ENCODE measurements at regions not wholly inside any gene's neighbourhood (a gene's known extent, or its start where the extent isn't known, plus 50 kb on each side); places are given as distances from the start of the nearest gene placed in this dataset.
"Not testable (repeated sequence)": the region's sequence is repeated elsewhere in the genome, so short reads cannot be mapped to it uniquely, and the experiment has no call there.

DNA sequence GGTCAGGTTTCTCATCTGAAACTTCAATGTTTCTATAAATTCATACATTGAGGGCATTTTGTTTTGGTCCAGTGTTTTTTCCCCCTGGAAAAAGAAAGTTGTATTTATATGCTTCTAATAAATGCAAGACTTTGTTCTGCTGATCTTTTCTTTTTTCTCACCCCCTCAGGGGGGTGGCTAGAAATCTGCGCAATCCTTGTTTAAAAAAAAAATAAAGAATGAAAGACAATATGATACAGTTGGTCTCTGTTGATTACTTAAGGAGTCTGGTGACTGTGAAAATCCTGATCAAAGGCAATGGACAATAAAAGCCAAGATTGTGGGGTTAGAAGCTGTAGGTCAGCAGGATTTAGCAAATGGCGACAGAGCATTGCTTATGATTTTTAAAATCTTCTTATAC lies 180.5 kb downstream of the KIT start:
- no peak for DNase-seq
- no peak overlapping the region for H3K4me3 ChIP-seq (replicated peaks in 1 of 3; ENCODE audit: low read depth in 2 of 3, low read length in 3 of 3)
- no peaks in the 10 kb centered on the region for H3K36me3 ChIP-seq (replicated peaks in 1 of 2; ENCODE audit: control insufficient read depth in 1 of 2, insufficient read depth in 2 of 2, low read length in 2 of 2)
- no peak overlapping the region for H3K27ac Mint-ChIP-seq
- peaks cover 11% of the 10 kb centered on the region for H3K4me1 Mint-ChIP-seq
- H3K4me1 ChIP-seq (ENCODE audit: control insufficient read depth in 1 of 2, insufficient read depth in 2 of 2, low read length in 2 of 2): no peaks in the 10 kb centered on the region
- no peaks in the 10 kb centered on the region for H3K9me3 Mint-ChIP-seq
- no peak overlapping the region for H3K27ac ChIP-seq (ENCODE audit: low read depth in 1 of 2, low read length in 2 of 2)
- no peak overlapping the region for H2AFZ ChIP-seq (ENCODE audit: insufficient read depth, low read depth, low read length, poor library complexity, severe bottlenecking)
- intact Hi-C loops (cut with micrococcal nuclease): no loop called here
- H3K27me3 ChIP-seq (ENCODE audit: control insufficient read depth in 2 of 2, insufficient read depth in 2 of 2, low read length in 2 of 2): no peaks in the 10 kb centered on the region
- H3K9me3 ChIP-seq (replicated peaks in 1 of 2; ENCODE audit: control insufficient read depth in 1 of 2, insufficient read depth in 1 of 2, low read length in 2 of 2): no peaks in the 10 kb centered on the region
- H4K20me1 ChIP-seq (ENCODE audit: insufficient read depth, low read length): no peaks in the 10 kb centered on the region
- H3K27me3 Mint-ChIP-seq (ENCODE audit: low read depth in 3 of 3): no peaks in the 10 kb centered on the region
- TF ChIP-seq, protein P1, sequence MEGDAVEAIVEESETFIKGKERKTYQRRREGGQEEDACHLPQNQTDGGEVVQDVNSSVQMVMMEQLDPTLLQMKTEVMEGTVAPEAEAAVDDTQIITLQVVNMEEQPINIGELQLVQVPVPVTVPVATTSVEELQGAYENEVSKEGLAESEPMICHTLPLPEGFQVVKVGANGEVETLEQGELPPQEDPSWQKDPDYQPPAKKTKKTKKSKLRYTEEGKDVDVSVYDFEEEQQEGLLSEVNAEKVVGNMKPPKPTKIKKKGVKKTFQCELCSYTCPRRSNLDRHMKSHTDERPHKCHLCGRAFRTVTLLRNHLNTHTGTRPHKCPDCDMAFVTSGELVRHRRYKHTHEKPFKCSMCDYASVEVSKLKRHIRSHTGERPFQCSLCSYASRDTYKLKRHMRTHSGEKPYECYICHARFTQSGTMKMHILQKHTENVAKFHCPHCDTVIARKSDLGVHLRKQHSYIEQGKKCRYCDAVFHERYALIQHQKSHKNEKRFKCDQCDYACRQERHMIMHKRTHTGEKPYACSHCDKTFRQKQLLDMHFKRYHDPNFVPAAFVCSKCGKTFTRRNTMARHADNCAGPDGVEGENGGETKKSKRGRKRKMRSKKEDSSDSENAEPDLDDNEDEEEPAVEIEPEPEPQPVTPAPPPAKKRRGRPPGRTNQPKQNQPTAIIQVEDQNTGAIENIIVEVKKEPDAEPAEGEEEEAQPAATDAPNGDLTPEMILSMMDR (IDR thresholded peaks at IDR 0.05): no peak
- no peak overlapping the region for H3K4me3 Mint-ChIP-seq
- no CpG with 5 or more reads among the region's 2 CpGs for WGBS (ENCODE audit: insufficient coverage)
- H3K9ac ChIP-seq (ENCODE audit: insufficient read depth, low read length, poor library complexity, severe bottlenecking): no peak overlapping the region
- H3K79me2 ChIP-seq (ENCODE audit: insufficient read depth, low read length): no peaks in the 10 kb centered on the region
- no peaks in the 10 kb centered on the region for H3K36me3 Mint-ChIP-seq
- no peak overlapping the region for H3K4me2 ChIP-seq (replicated peaks; ENCODE audit: extremely low read depth, low read length, poor library complexity, severe bottlenecking)

DNA sequence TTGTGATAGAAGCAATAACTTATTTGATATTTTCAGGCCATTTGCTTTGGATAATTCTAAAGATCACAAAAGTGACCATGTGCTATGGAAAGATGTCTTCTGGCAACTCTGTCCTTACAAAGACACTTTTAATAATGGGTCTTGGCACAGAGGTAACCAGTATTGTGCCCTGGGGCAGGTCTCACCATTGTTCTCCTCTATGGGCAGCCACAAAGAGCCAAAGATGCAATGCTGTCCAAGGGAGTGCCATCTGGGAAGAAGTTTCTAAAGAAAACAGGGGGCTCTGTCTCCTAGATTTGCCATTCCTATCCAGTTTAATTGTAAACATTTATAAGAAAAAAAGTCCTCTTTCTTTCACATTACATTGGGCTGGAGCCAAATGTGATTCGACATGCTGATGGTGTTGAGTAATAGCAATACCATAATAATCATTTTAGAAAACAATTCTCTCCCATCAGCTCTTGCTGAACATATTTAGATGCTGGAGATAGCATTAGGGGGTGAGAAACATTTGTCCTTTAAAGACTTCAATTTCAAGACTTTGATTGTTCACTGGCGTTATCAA lies 179.9 kb downstream of the KIT start:
- intact Hi-C loops (cut with micrococcal nuclease): no loop called here
- WGBS (ENCODE audit: insufficient coverage): no CpG with 5 or more reads among the region's 2 CpGs
- H3K36me3 Mint-ChIP-seq: no peaks in the 10 kb centered on the region

DNA sequence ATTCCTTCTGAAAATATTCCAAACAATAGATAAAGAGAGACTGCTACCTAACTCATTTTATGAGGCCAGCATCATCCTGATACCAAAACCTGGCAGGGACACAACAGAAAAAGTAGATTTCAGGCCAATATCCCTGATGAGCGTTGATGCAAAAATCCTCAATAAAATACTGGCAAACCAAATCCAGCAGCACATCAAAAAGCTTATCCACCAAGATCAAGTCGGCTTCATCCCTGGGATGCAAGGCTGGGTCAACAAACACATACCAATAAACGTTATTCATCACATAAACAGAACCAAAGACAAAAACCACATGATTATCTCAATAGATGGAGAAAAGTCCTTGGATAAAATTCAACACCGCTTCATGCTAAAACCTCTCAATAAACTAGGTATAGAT lies 170.6 kb downstream of the KIT start:
- H3K27me3 Mint-ChIP-seq (ENCODE audit: low read depth in 3 of 3); H3K36me3 ChIP-seq (replicated peaks in 1 of 2; ENCODE audit: control insufficient read depth in 1 of 2, insufficient read depth in 2 of 2, low read length in 2 of 2); H3K27ac ChIP-seq (ENCODE audit: low read depth in 1 of 2, low read length in 2 of 2); H3K27ac Mint-ChIP-seq; H3K4me1 ChIP-seq (ENCODE audit: control insufficient read depth in 1 of 2, insufficient read depth in 2 of 2, low read length in 2 of 2); H2AFZ ChIP-seq (ENCODE audit: insufficient read depth, low read depth, low read length, poor library complexity, severe bottlenecking); H3K4me3 Mint-ChIP-seq; H3K4me3 ChIP-seq (replicated peaks in 1 of 3; ENCODE audit: low read depth in 2 of 3, low read length in 3 of 3); H3K36me3 Mint-ChIP-seq; H3K9me3 ChIP-seq (replicated peaks in 1 of 2; ENCODE audit: control insufficient read depth in 1 of 2, insufficient read depth in 1 of 2, low read length in 2 of 2); H3K9ac ChIP-seq (ENCODE audit: insufficient read depth, low read length, poor library complexity, severe bottlenecking); H3K4me2 ChIP-seq (replicated peaks; ENCODE audit: extremely low read depth, low read length, poor library complexity, severe bottlenecking); H4K20me1 ChIP-seq (ENCODE audit: insufficient read depth, low read length); DNase-seq; H3K27me3 ChIP-seq (ENCODE audit: control insufficient read depth in 2 of 2, insufficient read depth in 2 of 2, low read length in 2 of 2); intact Hi-C loops (cut with micrococcal nuclease); H3K79me2 ChIP-seq (ENCODE audit: insufficient read depth, low read length): not testable (repeated sequence)
- H3K4me1 Mint-ChIP-seq: peaks cover 10% of the 10 kb centered on the region
- H3K9me3 Mint-ChIP-seq: peaks cover 1 to 15% (median 11%) of the 10 kb centered on the region in 7 donors
- WGBS (ENCODE audit: insufficient coverage): no CpG with 5 or more reads among the region's 4 CpGs

More for the DNA sequence above, 179.9 kb downstream of the KIT start:
- Histone ChIP-seq H3K79me2 (ENCODE audit: insufficient read depth, low read length) (no peaks in the 10 kb centered on the region), H3K4me2 (replicated peaks; ENCODE audit: extremely low read depth, low read length, poor library complexity, severe bottlenecking) (no peak overlapping the region), H3K9me3 (replicated peaks in 1 of 2; ENCODE audit: control insufficient read depth in 1 of 2, insufficient read depth in 1 of 2, low read length in 2 of 2) (no peaks in the 10 kb centered on the region), H3K36me3 (replicated peaks in 1 of 2; ENCODE audit: control insufficient read depth in 1 of 2, insufficient read depth in 2 of 2, low read length in 2 of 2) (no peaks in the 10 kb centered on the region), H2AFZ (ENCODE audit: insufficient read depth, low read depth, low read length, poor library complexity, severe bottlenecking) (no peak overlapping the region), H3K27ac (ENCODE audit: low read depth in 1 of 2, low read length in 2 of 2) (no peak overlapping the region), H3K9ac (ENCODE audit: insufficient read depth, low read length, poor library complexity, severe bottlenecking) (no peak overlapping the region), H3K4me3 (replicated peaks in 1 of 3; ENCODE audit: low read depth in 2 of 3, low read length in 3 of 3) (no peak overlapping the region), H3K27me3 (ENCODE audit: control insufficient read depth in 2 of 2, insufficient read depth in 2 of 2, low read length in 2 of 2) (no peaks in the 10 kb centered on the region), H4K20me1 (ENCODE audit: insufficient read depth, low read length) (no peaks in the 10 kb centered on the region), H3K4me1 (ENCODE audit: control insufficient read depth in 1 of 2, insufficient read depth in 2 of 2, low read length in 2 of 2) (no peaks in the 10 kb centered on the region)
- Mint-ChIP-seq H3K27ac (no peak overlapping the region), H3K9me3 (no peaks in the 10 kb centered on the region), H3K27me3 (ENCODE audit: low read depth in 3 of 3) (no peaks in the 10 kb centered on the region), H3K4me3 (no peak overlapping the region), H3K4me1 (peaks cover 11% of the 10 kb centered on the region)
- no peak for DNase-seq
- TF ChIP-seq, protein P1 (IDR thresholded peaks at IDR 0.05): no peak

Data from CD14-positive monocyte (primary cell).